H9 (cell line): ENCODE measurements at regions not wholly inside any gene's neighbourhood (a gene's known extent, or its start where the extent isn't known, plus 50 kb on each side); places are given as distances from the start of the nearest gene placed in this dataset.

Experiments
- DNase-seq: peaks from one replicate; pipeline ENCODE4 v3.0.0-alpha.2; 2017
- H2AFZ ChIP-seq: one replicate; pipeline ENCODE4 v1.6.1; 2013; ENCODE audit warnings: mild to moderate bottlenecking, low read length, control low read depth, moderate library complexity
- H2AK5ac ChIP-seq: 2 replicates; pipeline ENCODE4 v1.6.1; 2013; ENCODE audit warnings: low read length, control low read depth, mixed read lengths; ENCODE audit not compliant: insufficient read length
- H2BK120ac ChIP-seq: one replicate; pipeline ENCODE4 v1.6.1; 2013; ENCODE audit warnings: low read depth, mild to moderate bottlenecking, low read length, control low read depth, inconsistent platforms; ENCODE audit not compliant: poor library complexity, severe bottlenecking
- H2BK12ac ChIP-seq: 2 replicates; pipeline ENCODE4 v1.6.1; 2013; ENCODE audit warnings: low read length, control low read depth, mixed read lengths, low read depth; ENCODE audit not compliant: insufficient read length
- H2BK15ac ChIP-seq: 2 replicates; pipeline ENCODE4 v1.6.1; 2013; ENCODE audit warnings: low read depth, low read length, control low read depth
- H2BK20ac ChIP-seq: one replicate; pipeline ENCODE4 v1.6.1; 2013; ENCODE audit warnings: low read depth, mild to moderate bottlenecking, low read length, control low read depth, inconsistent platforms; ENCODE audit not compliant: poor library complexity, severe bottlenecking
- H2BK5ac ChIP-seq: 2 replicates; pipeline ENCODE4 v1.6.1; 2013; ENCODE audit warnings: low read length, control low read depth, mixed read lengths; ENCODE audit not compliant: insufficient read length
- H3K14ac ChIP-seq: 2 replicates; pipeline ENCODE4 v1.6.1; 2013; ENCODE audit warnings: low read length, control low read depth; ENCODE audit not compliant: insufficient read depth
- H3K18ac ChIP-seq: 2 replicates; pipeline ENCODE4 v1.6.1; 2013; ENCODE audit warnings: low read depth, mild to moderate bottlenecking, mixed read lengths, low read length, control low read depth; ENCODE audit not compliant: insufficient read length
- H3K23ac ChIP-seq: 2 replicates; pipeline ENCODE4 v1.6.1; 2013; ENCODE audit warnings: low read length, control low read depth, mixed read lengths, low read depth; ENCODE audit not compliant: insufficient read length
- H3K23me2 ChIP-seq: 2 replicates; pipeline ENCODE4 v1.6.1; 2013; ENCODE audit warnings: low read depth, mild to moderate bottlenecking, mixed read lengths, low read length, control low read depth; ENCODE audit not compliant: insufficient read length, poor library complexity, severe bottlenecking
- H3K27ac ChIP-seq: 2 replicates; pipeline ENCODE4 v1.5.1; 2013; ENCODE audit warnings: low read length, control low read depth, mixed read lengths, low read depth; ENCODE audit not compliant: insufficient read length
- H3K27me3 ChIP-seq: 2 replicates; pipeline ENCODE4 v1.6.1; 2013; ENCODE audit warnings: low read length, control low read depth, inconsistent platforms; ENCODE audit not compliant: insufficient read depth
- H3K4ac ChIP-seq: 2 replicates; pipeline ENCODE4 v1.6.1; 2013; ENCODE audit warnings: low read depth, mild to moderate bottlenecking, control low read depth, inconsistent platforms, low read length, moderate library complexity
- H3K4me1 ChIP-seq: 2 replicates; pipeline ENCODE4 v1.6.1; 2013; ENCODE audit warnings: low read length, control low read depth, inconsistent platforms; ENCODE audit not compliant: insufficient read depth
- H3K4me2 ChIP-seq: 2 replicates; pipeline ENCODE4 v1.6.1; 2013; ENCODE audit warnings: low read length, control low read depth, mixed read lengths; ENCODE audit not compliant: insufficient read length, insufficient read depth
- H3K56ac ChIP-seq: 2 replicates; pipeline ENCODE4 v1.6.1; 2013; ENCODE audit warnings: low read depth, mild to moderate bottlenecking, mixed read lengths, low read length, control low read depth; ENCODE audit not compliant: insufficient read length
- H3K79me1 ChIP-seq: 2 replicates; pipeline ENCODE4 v1.6.1; 2013; ENCODE audit warnings: low read depth, mild to moderate bottlenecking, moderate library complexity, low read length, control low read depth, inconsistent platforms; ENCODE audit not compliant: insufficient read depth, poor library complexity, severe bottlenecking
- H3K79me2 ChIP-seq: 2 replicates; pipeline ENCODE4 v1.6.1; 2013; ENCODE audit warnings: low read length, control low read depth, inconsistent platforms; ENCODE audit not compliant: insufficient read depth
- H3K9ac ChIP-seq: 2 replicates; pipeline ENCODE4 v1.6.1; 2013; ENCODE audit warnings: low read length, control low read depth, mixed read lengths; ENCODE audit not compliant: insufficient read length; ENCODE audit errors: extremely low read depth
- H3K9me3 ChIP-seq: one replicate; pipeline ENCODE4 v1.6.1; 2013; ENCODE audit warnings: low read depth, low read length, inconsistent platforms; ENCODE audit not compliant: control insufficient read depth
- H3T11ph ChIP-seq: one replicate; pipeline ENCODE4 v1.6.1; 2013; ENCODE audit warnings: mild to moderate bottlenecking, low read length, control low read depth, inconsistent platforms
- H4K20me1 ChIP-seq: one replicate; pipeline ENCODE4 v1.6.1; 2013; ENCODE audit not compliant: control insufficient read depth, insufficient read length, insufficient read depth
- H4K5ac ChIP-seq: 2 replicates; pipeline ENCODE4 v1.6.1; 2013; ENCODE audit warnings: low read depth, mild to moderate bottlenecking, mixed read lengths, low read length, control low read depth; ENCODE audit not compliant: insufficient read length
- H4K8ac ChIP-seq: replicated peaks from 2 replicates; pipeline ENCODE4 v1.6.1; 2013; ENCODE audit warnings: low read length, control low read depth, mixed read lengths, low read depth; ENCODE audit not compliant: insufficient read length
- H4K91ac ChIP-seq: 2 replicates; pipeline ENCODE4 v1.6.1; 2013; ENCODE audit warnings: low read depth, mild to moderate bottlenecking, moderate library complexity, mixed read lengths, low read length, control low read depth; ENCODE audit not compliant: insufficient read length
- H3K27ac Mint-ChIP-seq, 3 experiments: 2 replicates in 2 of 3; 3 replicates in 1 of 3; pipeline ENCODE4 v1.8.0; 2020 to 2021; ENCODE audit warnings: mixed read lengths in 3 of 3, mild to moderate bottlenecking in 1 of 3, moderate library complexity in 1 of 3
- H3K27me3 Mint-ChIP-seq: 2 replicates; pipeline ENCODE4 v1.8.0; 2021; ENCODE audit warnings: low read depth, mild to moderate bottlenecking, moderate library complexity, mixed read lengths
- H3K36me3 Mint-ChIP-seq, 3 experiments: 2 replicates in 2 of 3; 3 replicates in 1 of 3; pipeline ENCODE4 v1.8.0; 2020 to 2021; ENCODE audit warnings: low read depth in 3 of 3, mixed read lengths in 3 of 3; ENCODE audit not compliant: insufficient read depth in 1 of 3
- H3K4me1 Mint-ChIP-seq, 2 experiments: 2 replicates each; pipeline ENCODE4 v1.8.0; 2020; ENCODE audit warnings: mixed read lengths in 2 of 2
- H3K4me3 Mint-ChIP-seq, 2 experiments: 2 replicates in 1 of 2; 3 replicates in 1 of 2; pipeline ENCODE4 v1.8.0; 2020 to 2021; ENCODE audit warnings: mild to moderate bottlenecking in 2 of 2, mixed read lengths in 2 of 2, moderate library complexity in 1 of 2
- H3K9me3 Mint-ChIP-seq, 2 experiments: 2 replicates in 1 of 2; 3 replicates in 1 of 2; pipeline ENCODE4 v1.8.0; 2020; ENCODE audit warnings: mild to moderate bottlenecking in 2 of 2, mixed read lengths in 2 of 2, moderate library complexity in 1 of 2
- WGBS: extraction: QIAGEN DNeasy Blood & Tissue Kit; methylation state at CpG from one replicate; pipeline ENCODE4 v1.1.7; 2013; ENCODE audit warnings: missing lambda C conversion rate, low lambda C conversion rate, mixed read lengths; ENCODE audit not compliant: insufficient read length; ENCODE audit errors: extremely low coverage; 5-methylcytosine and 5-hydroxymethylcytosine counted together
- TF ChIP-seq, protein P1 (sequence below): fragments of 200-600 bp; sonication (generic); conservative IDR thresholded peaks from 3 replicates; pipeline ENCODE4 v1.8.0; 2021; ENCODE audit warnings: antibody characterized with exemption, mild to moderate bottlenecking

- Histone ChIP-seq H3K79me1 (no peaks in the 10 kb centered on the region), H2BK15ac (no peak overlapping the region), H3K14ac (no peak overlapping the region), H3K4me1 (no peaks in the 10 kb centered on the region; the same call in 1 of the 2 replicates), H2BK20ac (no peak overlapping the region), H2AFZ (no peak overlapping the region), H4K5ac (no peak overlapping the region), H3K4ac (no peak overlapping the region), H3K27me3 (no peaks in the 10 kb centered on the region), H4K8ac (no peak overlapping the region), H3K4me2 (no peak overlapping the region), H3K79me2 (no peaks in the 10 kb centered on the region), H4K20me1 (no peaks in the 10 kb centered on the region), H2BK12ac (no peak overlapping the region), H3K9me3 (no peaks in the 10 kb centered on the region), H3T11ph (no peak overlapping the region), H2BK5ac (no peak overlapping the region), H3K18ac (no peak overlapping the region), H4K91ac (no peak overlapping the region), H3K23ac (no peak overlapping the region), H3K23me2 (no peaks in the 10 kb centered on the region), H3K9ac (no peak overlapping the region), H3K56ac (no peak overlapping the region), H3K27ac (no peak overlapping the region), H2AK5ac (no peak overlapping the region), H2BK120ac (no peak overlapping the region)
- Mint-ChIP-seq H3K27me3 (no peaks in the 10 kb centered on the region), H3K36me3 (no peaks in the 10 kb centered on the region; a peak in 1 of 7 replicates), H3K4me1 (peaks cover 6 to 12% of the 10 kb centered on the region in 2 experiments; a peak in 3 of 4 replicates), H3K27ac (no peak overlapping the region), H3K9me3 (peaks cover 3% of the 10 kb centered on the region in 2 experiments; a peak in 4 of 5 replicates), H3K4me3 (no peak overlapping the region)
- TF ChIP-seq, protein P1, sequence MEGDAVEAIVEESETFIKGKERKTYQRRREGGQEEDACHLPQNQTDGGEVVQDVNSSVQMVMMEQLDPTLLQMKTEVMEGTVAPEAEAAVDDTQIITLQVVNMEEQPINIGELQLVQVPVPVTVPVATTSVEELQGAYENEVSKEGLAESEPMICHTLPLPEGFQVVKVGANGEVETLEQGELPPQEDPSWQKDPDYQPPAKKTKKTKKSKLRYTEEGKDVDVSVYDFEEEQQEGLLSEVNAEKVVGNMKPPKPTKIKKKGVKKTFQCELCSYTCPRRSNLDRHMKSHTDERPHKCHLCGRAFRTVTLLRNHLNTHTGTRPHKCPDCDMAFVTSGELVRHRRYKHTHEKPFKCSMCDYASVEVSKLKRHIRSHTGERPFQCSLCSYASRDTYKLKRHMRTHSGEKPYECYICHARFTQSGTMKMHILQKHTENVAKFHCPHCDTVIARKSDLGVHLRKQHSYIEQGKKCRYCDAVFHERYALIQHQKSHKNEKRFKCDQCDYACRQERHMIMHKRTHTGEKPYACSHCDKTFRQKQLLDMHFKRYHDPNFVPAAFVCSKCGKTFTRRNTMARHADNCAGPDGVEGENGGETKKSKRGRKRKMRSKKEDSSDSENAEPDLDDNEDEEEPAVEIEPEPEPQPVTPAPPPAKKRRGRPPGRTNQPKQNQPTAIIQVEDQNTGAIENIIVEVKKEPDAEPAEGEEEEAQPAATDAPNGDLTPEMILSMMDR, result no peak
- no peak for DNase-seq
- no CpG with 5 or more reads among the region's 3 CpGs for whole genome bisulfite sequencing
Observed at GRCh38 chr7:109950821-109951564, 1139.9 kb upstream of the LRRN3 start.
